ENCODE measurements at regions not wholly inside any gene's neighbourhood (a gene's known extent, or its start where the extent isn't known, plus 50 kb on each side); places are given as distances from the start of the nearest gene placed in this dataset.

GRCh38 chr5:153130296-153130695 is 360.2 kb upstream of the GRIA1 start:
- in situ Hi-C loops (cut with HindIII; ENCODE audit: low pct_ligation_motif_present, low pct_unique_long_range_greater_than_20kb, low sequenced_read_pairs) = loop anchor here (25.0 kb wide), 1 partner anchor 568 kb away; no protein-coding TSS in a partner anchor
- no peak for DNase-seq

- peak; percentile 16 for DNase-seq
Measured at GRCh38 chr5:153135411-153135810, 355.1 kb upstream of the GRIA1 start.

GRCh38 chr5:153136910-153137614 is 353.4 kb upstream of the GRIA1 start:
- in situ Hi-C loops (cut with HindIII; ENCODE audit: low pct_ligation_motif_present, low pct_unique_long_range_greater_than_20kb, low sequenced_read_pairs) = loop anchor here (25.0 kb wide), 1 partner anchor 575 kb away; no protein-coding TSS in a partner anchor
- no peak for DNase-seq

More at GRCh38 chr5:153135411-153135810, 355.1 kb upstream of the GRIA1 start:
- in situ Hi-C loops (cut with HindIII; ENCODE audit: low pct_ligation_motif_present, low pct_unique_long_range_greater_than_20kb, low sequenced_read_pairs) = loop anchor here (25.0 kb wide), 1 partner anchor 573 kb away; no protein-coding TSS in a partner anchor

GRCh38 chr5:153147891-153148623 is 342.4 kb upstream of the GRIA1 start:
- in situ Hi-C loops (cut with HindIII; ENCODE audit: low pct_ligation_motif_present, low pct_unique_long_range_greater_than_20kb, low sequenced_read_pairs) = loop anchor here (25.0 kb wide), 1 partner anchor 586 kb away; no protein-coding TSS in a partner anchor

GRCh38 chr5:153148624-153148976 is 341.9 kb upstream of the GRIA1 start:
- in situ Hi-C loops (cut with HindIII; ENCODE audit: low pct_ligation_motif_present, low pct_unique_long_range_greater_than_20kb, low sequenced_read_pairs) = loop anchor here (25.0 kb wide), 1 partner anchor 586 kb away; no protein-coding TSS in a partner anchor
- DNase-seq = no peak

More at GRCh38 chr5:153147891-153148623, 342.4 kb upstream of the GRIA1 start:
- peak; percentile 52 for DNase-seq

- in situ Hi-C loops (cut with HindIII; ENCODE audit: low pct_ligation_motif_present, low pct_unique_long_range_greater_than_20kb, low sequenced_read_pairs) = no loop called here
- no peak for DNase-seq
Measured at GRCh38 chr5:153151558-153151957, 338.9 kb upstream of the GRIA1 start.

GRCh38 chr5:153153086-153153485 is 337.4 kb upstream of the GRIA1 start:
- in situ Hi-C loops (cut with HindIII; ENCODE audit: low pct_ligation_motif_present, low pct_unique_long_range_greater_than_20kb, low sequenced_read_pairs) = no loop called here
- no peak for DNase-seq

GRCh38 chr5:153157156-153157555 is 333.3 kb upstream of the GRIA1 start:
- in situ Hi-C loops (cut with HindIII; ENCODE audit: low pct_ligation_motif_present, low pct_unique_long_range_greater_than_20kb, low sequenced_read_pairs) = no loop called here
- no peak for DNase-seq

GRCh38 chr5:153158608-153159007 is 331.9 kb upstream of the GRIA1 start:
- in situ Hi-C loops (cut with HindIII; ENCODE audit: low pct_ligation_motif_present, low pct_unique_long_range_greater_than_20kb, low sequenced_read_pairs) = no loop called here
- no peak for DNase-seq

- in situ Hi-C loops (cut with HindIII; ENCODE audit: low pct_ligation_motif_present, low pct_unique_long_range_greater_than_20kb, low sequenced_read_pairs) = no loop called here
- no peak for DNase-seq
Measured at GRCh38 chr5:153159616-153160015, 330.9 kb upstream of the GRIA1 start.

- in situ Hi-C loops (cut with HindIII; ENCODE audit: low pct_ligation_motif_present, low pct_unique_long_range_greater_than_20kb, low sequenced_read_pairs) = no loop called here
- no peak for DNase-seq
Measured at GRCh38 chr5:153168241-153168640, 322.2 kb upstream of the GRIA1 start.

- no peak for DNase-seq
- in situ Hi-C loops (cut with HindIII; ENCODE audit: low pct_ligation_motif_present, low pct_unique_long_range_greater_than_20kb, low sequenced_read_pairs) = no loop called here
Measured at GRCh38 chr5:153187503-153187902, 303.0 kb upstream of the GRIA1 start.

- in situ Hi-C loops (cut with HindIII; ENCODE audit: low pct_ligation_motif_present, low pct_unique_long_range_greater_than_20kb, low sequenced_read_pairs) = no loop called here
- DNase-seq = no peak
Measured at GRCh38 chr5:153206361-153206760, 284.1 kb upstream of the GRIA1 start.

- DNase-seq = no peak
- in situ Hi-C loops (cut with HindIII; ENCODE audit: low pct_ligation_motif_present, low pct_unique_long_range_greater_than_20kb, low sequenced_read_pairs) = no loop called here
Measured at GRCh38 chr5:153209016-153209415, 281.5 kb upstream of the GRIA1 start.

- in situ Hi-C loops (cut with HindIII; ENCODE audit: low pct_ligation_motif_present, low pct_unique_long_range_greater_than_20kb, low sequenced_read_pairs) = no loop called here
- no peak for DNase-seq
Measured at GRCh38 chr5:153209687-153210086, 280.8 kb upstream of the GRIA1 start.

- DNase-seq = no peak
- in situ Hi-C loops (cut with HindIII; ENCODE audit: low pct_ligation_motif_present, low pct_unique_long_range_greater_than_20kb, low sequenced_read_pairs) = no loop called here
Measured at GRCh38 chr5:153211076-153211475, 279.4 kb upstream of the GRIA1 start.

- no peak for DNase-seq
- in situ Hi-C loops (cut with HindIII; ENCODE audit: low pct_ligation_motif_present, low pct_unique_long_range_greater_than_20kb, low sequenced_read_pairs) = no loop called here
Measured at GRCh38 chr5:153212471-153212870, 278.0 kb upstream of the GRIA1 start.

GRCh38 chr5:153222936-153223335 is 267.5 kb upstream of the GRIA1 start:
- in situ Hi-C loops (cut with HindIII; ENCODE audit: low pct_ligation_motif_present, low pct_unique_long_range_greater_than_20kb, low sequenced_read_pairs) = no loop called here
- DNase-seq = no peak

GRCh38 chr5:153223376-153223775 is 267.1 kb upstream of the GRIA1 start:
- no peak for DNase-seq
- in situ Hi-C loops (cut with HindIII; ENCODE audit: low pct_ligation_motif_present, low pct_unique_long_range_greater_than_20kb, low sequenced_read_pairs) = no loop called here

- in situ Hi-C loops (cut with HindIII; ENCODE audit: low pct_ligation_motif_present, low pct_unique_long_range_greater_than_20kb, low sequenced_read_pairs) = no loop called here
- no peak for DNase-seq
Measured at GRCh38 chr5:153224651-153225050, 265.8 kb upstream of the GRIA1 start.
